ENCODE measurements at regions not wholly inside any gene's neighbourhood (a gene's known extent, or its start where the extent isn't known, plus 50 kb on each side); places are given as distances from the start of the nearest gene placed in this dataset.

- no peaks in the 10 kb centered on the region for H3K27me3 Mint-ChIP-seq
- peaks cover 37% of the 10 kb centered on the region for H3K4me1 Mint-ChIP-seq
- DNase-seq (peak; percentile 54), ATAC-seq (ENCODE audit: low read depth) (peak; percentile 69)
- no peaks in the 10 kb centered on the region for H4K20me1 ChIP-seq (ENCODE audit: control insufficient read depth, insufficient read depth, low read length, poor library complexity, severe bottlenecking)
- H2AFZ ChIP-seq (ENCODE audit: insufficient read depth, low read depth, low read length, poor library complexity, severe bottlenecking): peak overlapping the region; percentile 59
- peak overlapping the region; percentile 58 for H3K9ac ChIP-seq (ENCODE audit: low read length)
- H3K27ac ChIP-seq (ENCODE audit: low read length in 2 of 2): no peak overlapping the region
- ChIA-PET CTCF (no interaction called here), POLR2A (no interaction called here)
- H3K4me3 ChIP-seq (ENCODE audit: control extremely low read depth in 1 of 5, extremely low read depth in 1 of 5, insufficient read depth in 1 of 5, low read depth in 2 of 5, low read length in 4 of 5): peak overlapping the region; percentile 3 to 51 (median 30)
- intact Hi-C loops (cut with micrococcal nuclease): loop anchor here (1.0 to 10.0 kb wide), 2 partner anchors 10 to 217 kb away; no protein-coding TSS in a partner anchor
- H3K4me2 ChIP-seq (replicated peaks; ENCODE audit: low read depth, low read length, poor library complexity, severe bottlenecking): peak overlapping the region; percentile 80
- H3K27ac Mint-ChIP-seq: peak overlapping the region; percentile 62
- H3K4me1 ChIP-seq (ENCODE audit: control insufficient read depth in 2 of 2, insufficient read depth in 2 of 2, low read length in 2 of 2): peaks cover 14 to 32% of the 10 kb centered on the region in 2 donors
- H3K9me3 Mint-ChIP-seq (ENCODE audit: insufficient read depth): peaks cover 3% of the 10 kb centered on the region
- no peaks in the 10 kb centered on the region for H3K36me3 ChIP-seq (replicated peaks in 1 of 2; ENCODE audit: control extremely low read depth in 1 of 2, control insufficient read depth in 1 of 2, extremely low read depth in 1 of 2, insufficient read depth in 2 of 2, low read length in 1 of 2)
- H3K27me3 ChIP-seq (replicated peaks in 1 of 4; ENCODE audit: control extremely low read depth in 1 of 4, control insufficient read depth in 3 of 4, insufficient read depth in 4 of 4, low read length in 3 of 4): no peaks in the 10 kb centered on the region
- TF ChIP-seq EZH2 (IDR thresholded peaks at IDR 0.05; ENCODE audit: borderline replicate concordance, insufficient read depth, low read depth, low read length, poor library complexity, severe bottlenecking): no peak
- TF ChIP-seq CTCF (IDR thresholded peaks at IDR 0.05): no peak
- H3K9me3 ChIP-seq (ENCODE audit: control extremely low read depth in 1 of 3, control insufficient read depth in 2 of 3, insufficient read depth in 1 of 3, low read length in 2 of 3): peaks cover 1 to 11% (median 7%) of the 10 kb centered on the region in 3 donors
- H3K4me3 Mint-ChIP-seq: peak overlapping the region; percentile 82
- WGBS (ENCODE audit: insufficient coverage): 14% methylated on average over 3 of the region's 14 CpGs
- no peaks in the 10 kb centered on the region for H3K79me2 ChIP-seq (ENCODE audit: control insufficient read depth, insufficient read depth, low read length)
These were observed 336.7 kb upstream of the KLF6 start for GRCh38 chr10:4121502-4122380.

All from B cell (primary cell).